ENCODE measurements at regions not wholly inside any gene's neighbourhood (a gene's known extent, or its start where the extent isn't known, plus 50 kb on each side); places are given as distances from the start of the nearest gene placed in this dataset.

- Mint-ChIP-seq H3K9me3 (no peaks in the 10 kb centered on the region), H3K4me3 (no peak overlapping the region), H3K4me1 (ENCODE audit: low read depth) (no peaks in the 10 kb centered on the region), H3K27me3 (no peaks in the 10 kb centered on the region), H3K36me3 (ENCODE audit: low read depth) (no peaks in the 10 kb centered on the region), H3K27ac (no peak overlapping the region)
- DNase-seq, result no peak
Measured at GRCh38 chr11:11220786-11221185, 132.3 kb downstream of the CSNK2A3 start.

GRCh38 chr11:11218629-11218986, 134.4 kb downstream of the CSNK2A3 start:
- Mint-ChIP-seq H3K9me3 (no peaks in the 10 kb centered on the region), H3K27me3 (no peaks in the 10 kb centered on the region), H3K27ac (no peak overlapping the region), H3K36me3 (ENCODE audit: low read depth) (no peaks in the 10 kb centered on the region), H3K4me3 (no peak overlapping the region), H3K4me1 (ENCODE audit: low read depth) (no peaks in the 10 kb centered on the region)
- no peak for DNase-seq

- H3K4me1 Mint-ChIP-seq (ENCODE audit: low read depth), result no peaks in the 10 kb centered on the region
- no peaks in the 10 kb centered on the region for H3K36me3 Mint-ChIP-seq (ENCODE audit: low read depth)
- DNase-seq, result no peak
- H3K9me3 Mint-ChIP-seq, result no peaks in the 10 kb centered on the region
- H3K4me3 Mint-ChIP-seq, result no peak overlapping the region
- no peaks in the 10 kb centered on the region for H3K27me3 Mint-ChIP-seq
- H3K27ac Mint-ChIP-seq, result no peak overlapping the region
Measured at GRCh38 chr11:11217929-11218628, 135.0 kb downstream of the CSNK2A3 start.

- no peak overlapping the region for H3K4me3 Mint-ChIP-seq
- H3K9me3 Mint-ChIP-seq, result no peaks in the 10 kb centered on the region
- no peak overlapping the region for H3K27ac Mint-ChIP-seq
- no peaks in the 10 kb centered on the region for H3K27me3 Mint-ChIP-seq
- H3K4me1 Mint-ChIP-seq (ENCODE audit: low read depth), result no peaks in the 10 kb centered on the region
- H3K36me3 Mint-ChIP-seq (ENCODE audit: low read depth), result no peaks in the 10 kb centered on the region
- DNase-seq, result no peak
Measured at GRCh38 chr11:11217289-11217928, 135.6 kb downstream of the CSNK2A3 start.

GRCh38 chr11:11215944-11216343, 137.1 kb downstream of the CSNK2A3 start:
- Mint-ChIP-seq H3K4me1 (ENCODE audit: low read depth) (no peaks in the 10 kb centered on the region), H3K27me3 (no peaks in the 10 kb centered on the region), H3K9me3 (no peaks in the 10 kb centered on the region), H3K27ac (no peak overlapping the region), H3K4me3 (no peak overlapping the region), H3K36me3 (ENCODE audit: low read depth) (no peaks in the 10 kb centered on the region)
- no peak for DNase-seq

- no peak overlapping the region for H3K4me3 Mint-ChIP-seq
- no peak for DNase-seq
- no peak overlapping the region for H3K27ac Mint-ChIP-seq
- no peaks in the 10 kb centered on the region for H3K9me3 Mint-ChIP-seq
- no peaks in the 10 kb centered on the region for H3K36me3 Mint-ChIP-seq (ENCODE audit: low read depth)
- H3K4me1 Mint-ChIP-seq (ENCODE audit: low read depth), result no peaks in the 10 kb centered on the region
- no peaks in the 10 kb centered on the region for H3K27me3 Mint-ChIP-seq
Measured at GRCh38 chr11:11215058-11215815, 137.8 kb downstream of the CSNK2A3 start.

GRCh38 chr11:11213117-11213516, 139.9 kb downstream of the CSNK2A3 start:
- Mint-ChIP-seq H3K27me3 (peaks cover 2% of the 10 kb centered on the region), H3K36me3 (ENCODE audit: low read depth) (no peaks in the 10 kb centered on the region), H3K4me3 (no peak overlapping the region), H3K27ac (no peak overlapping the region), H3K4me1 (ENCODE audit: low read depth) (no peaks in the 10 kb centered on the region), H3K9me3 (no peaks in the 10 kb centered on the region)
- DNase-seq, result no peak

- H3K36me3 Mint-ChIP-seq (ENCODE audit: low read depth), result no peaks in the 10 kb centered on the region
- peaks cover 2% of the 10 kb centered on the region for H3K27me3 Mint-ChIP-seq
- H3K9me3 Mint-ChIP-seq, result no peaks in the 10 kb centered on the region
- H3K27ac Mint-ChIP-seq, result no peak overlapping the region
- no peak overlapping the region for H3K4me3 Mint-ChIP-seq
- no peak for DNase-seq
- no peaks in the 10 kb centered on the region for H3K4me1 Mint-ChIP-seq (ENCODE audit: low read depth)
Measured at GRCh38 chr11:11211888-11212287, 141.2 kb downstream of the CSNK2A3 start.

- no peak for DNase-seq
Measured at GRCh38 chr11:11211186-11211585, 141.9 kb downstream of the CSNK2A3 start.

GRCh38 chr11:11210446-11210845, 142.6 kb downstream of the CSNK2A3 start:
- DNase-seq, result no peak
- Mint-ChIP-seq H3K4me1 (ENCODE audit: low read depth) (no peaks in the 10 kb centered on the region), H3K4me3 (no peak overlapping the region), H3K36me3 (ENCODE audit: low read depth) (no peaks in the 10 kb centered on the region), H3K27ac (no peak overlapping the region), H3K27me3 (peaks cover 10% of the 10 kb centered on the region), H3K9me3 (no peaks in the 10 kb centered on the region)

More at GRCh38 chr11:11211186-11211585, 141.9 kb downstream of the CSNK2A3 start:
- no peak overlapping the region for H3K4me3 Mint-ChIP-seq
- H3K9me3 Mint-ChIP-seq, result no peaks in the 10 kb centered on the region
- no peak overlapping the region for H3K27ac Mint-ChIP-seq
- H3K4me1 Mint-ChIP-seq (ENCODE audit: low read depth), result no peaks in the 10 kb centered on the region
- peaks cover 8% of the 10 kb centered on the region for H3K27me3 Mint-ChIP-seq
- no peaks in the 10 kb centered on the region for H3K36me3 Mint-ChIP-seq (ENCODE audit: low read depth)

- Mint-ChIP-seq H3K4me1 (ENCODE audit: low read depth) (no peaks in the 10 kb centered on the region), H3K9me3 (no peaks in the 10 kb centered on the region), H3K4me3 (no peak overlapping the region), H3K36me3 (ENCODE audit: low read depth) (no peaks in the 10 kb centered on the region), H3K27me3 (peaks cover 10% of the 10 kb centered on the region), H3K27ac (no peak overlapping the region)
- no peak for DNase-seq
Measured at GRCh38 chr11:11209967-11210366, 143.1 kb downstream of the CSNK2A3 start.

GRCh38 chr11:11208994-11209393, 144.1 kb downstream of the CSNK2A3 start:
- H3K4me3 Mint-ChIP-seq, result no peak overlapping the region
- H3K27ac Mint-ChIP-seq, result no peak overlapping the region
- H3K4me1 Mint-ChIP-seq (ENCODE audit: low read depth), result no peaks in the 10 kb centered on the region
- no peak for DNase-seq
- H3K36me3 Mint-ChIP-seq (ENCODE audit: low read depth), result no peaks in the 10 kb centered on the region
- H3K27me3 Mint-ChIP-seq, result peaks cover 18% of the 10 kb centered on the region
- no peaks in the 10 kb centered on the region for H3K9me3 Mint-ChIP-seq

- H3K27ac Mint-ChIP-seq, result no peak overlapping the region
- H3K9me3 Mint-ChIP-seq, result peaks cover 10% of the 10 kb centered on the region
- H3K27me3 Mint-ChIP-seq, result peaks cover 31% of the 10 kb centered on the region
- H3K4me3 Mint-ChIP-seq, result no peak overlapping the region
- no peaks in the 10 kb centered on the region for H3K36me3 Mint-ChIP-seq (ENCODE audit: low read depth)
- no peak for DNase-seq
- no peaks in the 10 kb centered on the region for H3K4me1 Mint-ChIP-seq (ENCODE audit: low read depth)
Measured at GRCh38 chr11:11207428-11207827, 145.6 kb downstream of the CSNK2A3 start.

- Mint-ChIP-seq H3K4me3 (no peak overlapping the region), H3K4me1 (ENCODE audit: low read depth) (no peaks in the 10 kb centered on the region), H3K27me3 (peaks cover 33% of the 10 kb centered on the region), H3K36me3 (ENCODE audit: low read depth) (no peaks in the 10 kb centered on the region), H3K9me3 (peaks cover 12% of the 10 kb centered on the region), H3K27ac (no peak overlapping the region)
- no peak for DNase-seq
Measured at GRCh38 chr11:11206484-11206883, 146.6 kb downstream of the CSNK2A3 start.

- H3K36me3 Mint-ChIP-seq (ENCODE audit: low read depth), result no peaks in the 10 kb centered on the region
- H3K27me3 Mint-ChIP-seq, result peaks cover 38% of the 10 kb centered on the region
- no peak overlapping the region for H3K4me3 Mint-ChIP-seq
- no peak for DNase-seq
- peaks cover 12% of the 10 kb centered on the region for H3K9me3 Mint-ChIP-seq
- no peaks in the 10 kb centered on the region for H3K4me1 Mint-ChIP-seq (ENCODE audit: low read depth)
- H3K27ac Mint-ChIP-seq, result no peak overlapping the region
Measured at GRCh38 chr11:11202885-11203284, 150.2 kb downstream of the CSNK2A3 start.

Measured in activated T-cell treated with anti-CD3 and anti-CD28 coated beads, Interleukin-2, amount 50 U/mL, for 24 hours (primary cell).